SU-DHL-6 (cell line): ENCODE measurements at regions not wholly inside any gene's neighbourhood (a gene's known extent, or its start where the extent isn't known, plus 50 kb on each side); places are given as distances from the start of the nearest gene placed in this dataset.

Source experiments
- EZH2phosphoT487 ChIP-seq: fragments of 200-600 bp; sonication (generic), shearing (Covaris generic); conservative IDR thresholded peaks from 2 replicates; pipeline ENCODE4 v1.6.1; 2018; ENCODE audit warnings: mild to moderate bottlenecking, antibody characterized with exemption, low read length, moderate library complexity, mixed read lengths
- TF ChIP-seq, protein P1 (sequence below): fragments of 200-600 bp; sonication (generic); IDR thresholded peaks from one replicate; pipeline ENCODE4 v1.5.1; 2017; ENCODE audit warnings: antibody characterized with exemption, mild to moderate bottlenecking, low read length, moderate library complexity; ENCODE audit not compliant: insufficient read depth, poor library complexity, severe bottlenecking

DNA sequence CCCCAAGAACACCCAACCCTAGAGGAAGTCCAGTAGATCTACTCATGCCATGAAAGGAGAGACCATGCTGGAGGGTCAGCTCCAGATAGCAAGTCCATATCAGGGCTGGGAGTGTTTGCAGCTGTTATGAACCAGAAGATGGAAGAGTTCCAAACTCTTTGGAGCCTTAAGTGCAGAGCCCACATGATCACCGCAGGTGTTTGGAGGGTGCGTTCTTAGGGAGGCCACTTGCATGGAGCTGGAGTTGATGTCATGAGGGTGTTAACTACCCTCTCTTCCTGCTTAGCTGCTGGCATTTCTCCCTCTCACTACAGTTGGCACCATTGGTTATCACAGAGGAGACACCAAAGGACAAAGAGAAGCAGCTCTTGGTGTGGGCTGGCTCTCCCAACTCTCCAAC is 616.9 kb downstream of the AJAP1 start:
- TF ChIP-seq, protein P1, sequence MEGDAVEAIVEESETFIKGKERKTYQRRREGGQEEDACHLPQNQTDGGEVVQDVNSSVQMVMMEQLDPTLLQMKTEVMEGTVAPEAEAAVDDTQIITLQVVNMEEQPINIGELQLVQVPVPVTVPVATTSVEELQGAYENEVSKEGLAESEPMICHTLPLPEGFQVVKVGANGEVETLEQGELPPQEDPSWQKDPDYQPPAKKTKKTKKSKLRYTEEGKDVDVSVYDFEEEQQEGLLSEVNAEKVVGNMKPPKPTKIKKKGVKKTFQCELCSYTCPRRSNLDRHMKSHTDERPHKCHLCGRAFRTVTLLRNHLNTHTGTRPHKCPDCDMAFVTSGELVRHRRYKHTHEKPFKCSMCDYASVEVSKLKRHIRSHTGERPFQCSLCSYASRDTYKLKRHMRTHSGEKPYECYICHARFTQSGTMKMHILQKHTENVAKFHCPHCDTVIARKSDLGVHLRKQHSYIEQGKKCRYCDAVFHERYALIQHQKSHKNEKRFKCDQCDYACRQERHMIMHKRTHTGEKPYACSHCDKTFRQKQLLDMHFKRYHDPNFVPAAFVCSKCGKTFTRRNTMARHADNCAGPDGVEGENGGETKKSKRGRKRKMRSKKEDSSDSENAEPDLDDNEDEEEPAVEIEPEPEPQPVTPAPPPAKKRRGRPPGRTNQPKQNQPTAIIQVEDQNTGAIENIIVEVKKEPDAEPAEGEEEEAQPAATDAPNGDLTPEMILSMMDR, result no peak
- no peak for TF ChIP-seq EZH2phosphoT487
